ENCODE measurements at regions not wholly inside any gene's neighbourhood (a gene's known extent, or its start where the extent isn't known, plus 50 kb on each side); places are given as distances from the start of the nearest gene placed in this dataset.
A peak's percentile ranks its signal among the peaks of the same experiment; 100 is the strongest.

GRCh38 chr14:71262441-71262840 lies 355.2 kb downstream of the PCNX1 start:
- no peak overlapping the region for H3K4me3 ChIP-seq
- no peaks in the 10 kb centered on the region for H3K36me3 ChIP-seq
- no peak for TF ChIP-seq CTCF (IDR thresholded peaks at IDR 0.05)
- intact Hi-C loops (cut with DNase I), result no loop called here
- ATAC-seq (no peak), DNase-seq (no peak)
- peaks cover 3% of the 10 kb centered on the region for H3K9me3 ChIP-seq
- no peaks in the 10 kb centered on the region for H3K27me3 ChIP-seq
- no peak overlapping the region for H3K27ac ChIP-seq
- peaks cover 5% of the 10 kb centered on the region for H3K4me1 ChIP-seq

GRCh38 chr14:71264260-71264659 lies 357.0 kb downstream of the PCNX1 start:
- Histone ChIP-seq H3K27me3 (no peaks in the 10 kb centered on the region), H3K4me1 (peaks cover 6% of the 10 kb centered on the region), H3K9me3 (peaks cover 3% of the 10 kb centered on the region), H3K36me3 (no peaks in the 10 kb centered on the region), H3K4me3 (no peak overlapping the region), H3K27ac (no peak overlapping the region)
- intact Hi-C loops (cut with DNase I), result no loop called here
- no peak for TF ChIP-seq CTCF (IDR thresholded peaks at IDR 0.05)
- DNase-seq (no peak), ATAC-seq (no peak)

- DNase-seq, result no peak
Observed at GRCh38 chr14:71267007-71267513, 359.8 kb downstream of the PCNX1 start.

GRCh38 chr14:71267691-71268090 lies 360.4 kb downstream of the PCNX1 start:
- Histone ChIP-seq H3K36me3 (no peaks in the 10 kb centered on the region), H3K27ac (no peak overlapping the region), H3K27me3 (no peaks in the 10 kb centered on the region), H3K4me3 (peak overlapping the region; percentile 15), H3K4me1 (peaks cover 6% of the 10 kb centered on the region), H3K9me3 (no peaks in the 10 kb centered on the region)
- intact Hi-C loops (cut with DNase I), result no loop called here
- no peak for TF ChIP-seq CTCF (IDR thresholded peaks at IDR 0.05)
- DNase-seq, result no peak
- no peak for ATAC-seq

More at GRCh38 chr14:71267007-71267513, 359.8 kb downstream of the PCNX1 start:
- H3K4me3 ChIP-seq, result peak overlapping the region; percentile 15
- peaks cover 6% of the 10 kb centered on the region for H3K4me1 ChIP-seq
- no peak overlapping the region for H3K27ac ChIP-seq
- no peaks in the 10 kb centered on the region for H3K9me3 ChIP-seq
- intact Hi-C loops (cut with DNase I), result no loop called here
- ATAC-seq, result peak; percentile 67
- no peaks in the 10 kb centered on the region for H3K36me3 ChIP-seq
- no peak for TF ChIP-seq CTCF (IDR thresholded peaks at IDR 0.05)
- no peaks in the 10 kb centered on the region for H3K27me3 ChIP-seq

GRCh38 chr14:71270111-71270510 lies 362.9 kb downstream of the PCNX1 start:
- ATAC-seq (no peak), DNase-seq (no peak)
- intact Hi-C loops (cut with DNase I), result no loop called here
- no peaks in the 10 kb centered on the region for H3K36me3 ChIP-seq
- H3K9me3 ChIP-seq, result no peaks in the 10 kb centered on the region
- no peak overlapping the region for H3K27ac ChIP-seq
- no peak overlapping the region for H3K4me3 ChIP-seq
- no peak for TF ChIP-seq CTCF (IDR thresholded peaks at IDR 0.05)
- no peaks in the 10 kb centered on the region for H3K27me3 ChIP-seq
- H3K4me1 ChIP-seq, result peaks cover 6% of the 10 kb centered on the region

Measured in upper lobe of right lung (tissue), 1 donor.